ENCODE measurements at regions not wholly inside any gene's neighbourhood (a gene's known extent, or its start where the extent isn't known, plus 50 kb on each side); places are given as distances from the start of the nearest gene placed in this dataset.

DNA sequence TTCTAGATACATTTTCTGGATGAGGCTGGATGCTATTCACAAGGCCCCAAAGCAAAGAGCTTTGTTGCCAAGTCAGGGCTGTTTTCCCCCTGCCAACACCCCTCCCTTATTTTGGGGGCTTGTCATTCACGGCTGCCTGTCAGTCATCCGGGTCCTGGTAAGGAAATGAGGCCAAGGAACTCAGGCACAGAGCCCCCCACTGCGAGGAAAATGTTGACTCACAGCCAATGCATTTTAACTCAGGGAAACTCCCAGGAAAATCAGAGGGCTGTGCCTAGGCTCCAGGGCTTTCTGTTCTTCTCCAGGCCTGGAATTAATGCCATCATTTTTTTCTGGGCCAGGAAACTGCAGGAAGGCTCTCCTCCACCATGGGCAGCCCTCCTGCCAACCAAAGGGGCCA lies 241.1 kb downstream of the SMAD2 start:
- no peak for ATAC-seq (ENCODE audit: insufficient read depth, low FRiP score)
- H3K9ac ChIP-seq (ENCODE audit: insufficient read depth in 1 of 2, low read length in 2 of 2), result no peak overlapping the region
- WGBS, 2 donors, result 42 to 53% methylated on average over 3 of the region's 3 CpGs
- H3K27me3 ChIP-seq (ENCODE audit: control insufficient read depth in 3 of 3, insufficient read depth in 3 of 3, low read length in 2 of 3), result peaks cover 0 to 3% (median 0%) of the 10 kb centered on the region in 3 donors
- no peaks in the 10 kb centered on the region for H3K36me3 ChIP-seq (ENCODE audit: control insufficient read depth in 4 of 4, insufficient read depth in 4 of 4, low read length in 4 of 4)
- no peaks in the 10 kb centered on the region for H3K4me1 ChIP-seq (ENCODE audit: control insufficient read depth in 5 of 5, insufficient read depth in 5 of 5, low read length in 5 of 5)
- H3K27ac ChIP-seq (ENCODE audit: low read depth in 1 of 2, low read length in 1 of 2), result no peak overlapping the region
- TF ChIP-seq, protein P1, sequence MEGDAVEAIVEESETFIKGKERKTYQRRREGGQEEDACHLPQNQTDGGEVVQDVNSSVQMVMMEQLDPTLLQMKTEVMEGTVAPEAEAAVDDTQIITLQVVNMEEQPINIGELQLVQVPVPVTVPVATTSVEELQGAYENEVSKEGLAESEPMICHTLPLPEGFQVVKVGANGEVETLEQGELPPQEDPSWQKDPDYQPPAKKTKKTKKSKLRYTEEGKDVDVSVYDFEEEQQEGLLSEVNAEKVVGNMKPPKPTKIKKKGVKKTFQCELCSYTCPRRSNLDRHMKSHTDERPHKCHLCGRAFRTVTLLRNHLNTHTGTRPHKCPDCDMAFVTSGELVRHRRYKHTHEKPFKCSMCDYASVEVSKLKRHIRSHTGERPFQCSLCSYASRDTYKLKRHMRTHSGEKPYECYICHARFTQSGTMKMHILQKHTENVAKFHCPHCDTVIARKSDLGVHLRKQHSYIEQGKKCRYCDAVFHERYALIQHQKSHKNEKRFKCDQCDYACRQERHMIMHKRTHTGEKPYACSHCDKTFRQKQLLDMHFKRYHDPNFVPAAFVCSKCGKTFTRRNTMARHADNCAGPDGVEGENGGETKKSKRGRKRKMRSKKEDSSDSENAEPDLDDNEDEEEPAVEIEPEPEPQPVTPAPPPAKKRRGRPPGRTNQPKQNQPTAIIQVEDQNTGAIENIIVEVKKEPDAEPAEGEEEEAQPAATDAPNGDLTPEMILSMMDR (IDR thresholded peaks at IDR 0.05; ENCODE audit: control extremely low read depth, extremely low read depth), result no peak
- peaks cover 0 to 3% (median 0%) of the 10 kb centered on the region in 4 donors for H3K9me3 ChIP-seq (ENCODE audit: control insufficient read depth in 4 of 4, insufficient read depth in 3 of 4, low read length in 3 of 4)
- no peak overlapping the region for H3K4me3 ChIP-seq
- no peak for DNase-seq

DNA sequence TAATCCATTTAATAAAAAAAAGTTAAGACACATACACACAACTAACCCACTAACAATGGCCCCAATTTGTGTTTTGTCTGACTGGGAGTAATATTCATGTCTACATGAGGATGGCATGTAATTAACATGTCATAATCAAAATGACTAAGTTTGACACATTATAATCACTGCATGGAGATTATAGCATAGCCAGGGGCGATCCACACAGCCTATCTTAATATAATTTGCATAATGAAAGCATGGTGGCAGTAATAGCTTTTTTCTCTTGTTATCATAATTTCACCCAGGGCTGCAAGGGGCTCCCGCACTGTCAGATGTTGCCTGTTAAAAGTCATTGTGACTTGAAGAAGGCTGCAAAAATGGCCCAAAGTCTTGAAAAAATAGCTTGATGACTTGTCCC lies 243.7 kb downstream of the SMAD2 start:
- TF ChIP-seq, protein P1 (IDR thresholded peaks at IDR 0.05; ENCODE audit: control extremely low read depth, extremely low read depth), result no peak
- Histone ChIP-seq H3K27me3 (ENCODE audit: control insufficient read depth in 3 of 3, insufficient read depth in 3 of 3, low read length in 2 of 3) (peaks cover 0 to 3% (median 0%) of the 10 kb centered on the region in 3 donors), H3K9me3 (ENCODE audit: control insufficient read depth in 4 of 4, insufficient read depth in 3 of 4, low read length in 3 of 4) (peaks cover 0 to 3% (median 0%) of the 10 kb centered on the region in 4 donors), H3K36me3 (ENCODE audit: control insufficient read depth in 4 of 4, insufficient read depth in 4 of 4, low read length in 4 of 4) (no peaks in the 10 kb centered on the region), H3K4me3 (no peak overlapping the region), H3K27ac (ENCODE audit: low read depth in 1 of 2, low read length in 1 of 2) (no peak overlapping the region), H3K4me1 (ENCODE audit: control insufficient read depth in 5 of 5, insufficient read depth in 5 of 5, low read length in 5 of 5) (no peaks in the 10 kb centered on the region), H3K9ac (ENCODE audit: insufficient read depth in 1 of 2, low read length in 2 of 2) (no peak overlapping the region)
- WGBS, 2 donors, result 80 to 84% methylated on average over 2 of the region's 2 CpGs
- DNase-seq, result no peak
- no peak for ATAC-seq (ENCODE audit: insufficient read depth, low FRiP score)

DNA sequence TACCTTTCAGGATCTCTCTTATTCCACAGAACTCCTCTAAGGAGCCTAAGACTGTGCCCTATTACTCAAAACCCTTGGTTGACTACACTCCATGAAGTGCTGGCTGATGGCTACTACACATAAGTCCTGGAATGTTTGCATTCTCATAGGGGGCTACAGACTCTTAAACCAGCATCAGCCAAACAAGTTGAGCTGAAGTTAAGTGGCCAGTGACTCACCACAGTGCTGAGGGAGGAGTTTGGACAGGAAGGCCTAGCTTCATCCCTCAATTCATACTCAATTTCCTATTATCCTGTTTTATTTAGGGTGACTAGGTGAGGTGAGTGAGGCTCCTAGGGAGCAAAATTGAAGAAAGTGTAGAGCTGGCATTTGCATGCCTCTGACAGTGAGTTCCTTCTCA lies 246.7 kb downstream of the SMAD2 start:
- H3K27me3 ChIP-seq (ENCODE audit: control insufficient read depth in 3 of 3, insufficient read depth in 3 of 3, low read length in 2 of 3), result no peaks in the 10 kb centered on the region
- DNase-seq (no peak), ATAC-seq (ENCODE audit: insufficient read depth, low FRiP score) (no peak)
- no peaks in the 10 kb centered on the region for H3K4me1 ChIP-seq (ENCODE audit: control insufficient read depth in 5 of 5, insufficient read depth in 5 of 5, low read length in 5 of 5)
- H3K9me3 ChIP-seq (ENCODE audit: control insufficient read depth in 4 of 4, insufficient read depth in 3 of 4, low read length in 3 of 4), result peaks cover 0 to 3% (median 0%) of the 10 kb centered on the region in 4 donors
- no peaks in the 10 kb centered on the region for H3K36me3 ChIP-seq (ENCODE audit: control insufficient read depth in 4 of 4, insufficient read depth in 4 of 4, low read length in 4 of 4)
- no peak overlapping the region for H3K27ac ChIP-seq (ENCODE audit: low read depth in 1 of 2, low read length in 1 of 2)
- no peak overlapping the region for H3K4me3 ChIP-seq
- no peak overlapping the region for H3K9ac ChIP-seq (ENCODE audit: insufficient read depth in 1 of 2, low read length in 2 of 2)
- TF ChIP-seq, protein P1 (IDR thresholded peaks at IDR 0.05; ENCODE audit: control extremely low read depth, extremely low read depth), result no peak

DNA sequence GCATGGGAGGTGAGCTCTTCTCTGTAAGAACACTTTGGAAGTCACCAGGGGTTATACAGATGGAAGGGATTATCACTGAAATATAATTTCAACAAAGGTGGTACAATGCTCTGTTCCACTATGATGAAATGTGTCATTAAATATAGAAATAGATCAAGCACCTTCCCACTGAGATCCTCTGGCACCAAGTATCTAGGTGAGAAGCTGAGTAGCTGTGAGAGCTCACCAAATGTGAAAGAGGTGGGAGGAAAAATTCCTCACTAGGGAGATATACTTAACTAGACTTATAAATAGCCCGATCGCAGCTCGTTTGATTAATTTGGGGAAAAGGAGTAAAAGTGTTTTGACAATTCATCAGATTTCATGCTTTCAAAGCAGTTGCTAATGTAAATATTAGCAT lies 247.6 kb downstream of the SMAD2 start:
- Histone ChIP-seq H3K27me3 (ENCODE audit: control insufficient read depth in 3 of 3, insufficient read depth in 3 of 3, low read length in 2 of 3) (no peaks in the 10 kb centered on the region), H3K9me3 (ENCODE audit: control insufficient read depth in 4 of 4, insufficient read depth in 3 of 4, low read length in 3 of 4) (peaks cover 0 to 3% (median 0%) of the 10 kb centered on the region in 4 donors), H3K9ac (ENCODE audit: insufficient read depth in 1 of 2, low read length in 2 of 2) (no peak overlapping the region), H3K4me1 (ENCODE audit: control insufficient read depth in 5 of 5, insufficient read depth in 5 of 5, low read length in 5 of 5) (no peaks in the 10 kb centered on the region), H3K27ac (ENCODE audit: low read depth in 1 of 2, low read length in 1 of 2) (no peak overlapping the region), H3K4me3 (no peak overlapping the region), H3K36me3 (ENCODE audit: control insufficient read depth in 4 of 4, insufficient read depth in 4 of 4, low read length in 4 of 4) (no peaks in the 10 kb centered on the region)
- DNase-seq (no peak), ATAC-seq (ENCODE audit: insufficient read depth, low FRiP score) (no peak)
- TF ChIP-seq, protein P1 (IDR thresholded peaks at IDR 0.05; ENCODE audit: control extremely low read depth, extremely low read depth), result no peak
- WGBS, 2 donors, result 74 to 88% methylated on average over 3 of the region's 3 CpGs

All from lung (tissue), 11 donors.